ENCODE measurements at regions not wholly inside any gene's neighbourhood (a gene's known extent, or its start where the extent isn't known, plus 50 kb on each side); places are given as distances from the start of the nearest gene placed in this dataset.

- H3K56ac ChIP-seq (ENCODE audit: insufficient read length, low read depth, low read length), result no peak overlapping the region
- H2AK5ac ChIP-seq (ENCODE audit: insufficient read length, low read length), result no peak overlapping the region
- Mint-ChIP-seq H3K4me3 (no peak overlapping the region; a peak in 1 of 5 replicates), H3K27ac (no peak overlapping the region), H3K9me3 (peaks cover 7 to 10% of the 10 kb centered on the region in 2 experiments), H3K36me3 (ENCODE audit: insufficient read depth in 1 of 3, low read depth in 3 of 3) (peaks cover 8 to 26% (median 21%) of the 10 kb centered on the region in 3 experiments), H3K27me3 (ENCODE audit: low read depth) (peaks cover 47% of the 10 kb centered on the region), H3K4me1 (peaks cover 9 to 13% of the 10 kb centered on the region in 2 experiments)
- no peak overlapping the region for H3K4me2 ChIP-seq (ENCODE audit: insufficient read depth, insufficient read length, low read length)
- no peak overlapping the region for H3K18ac ChIP-seq (ENCODE audit: insufficient read length, low read depth, low read length)
- no CpG with 5 or more reads among the region's 7 CpGs for WGBS (ENCODE audit: extremely low coverage, insufficient read length, low lambda C conversion rate)
- no peaks in the 10 kb centered on the region for H3K79me1 ChIP-seq (ENCODE audit: insufficient read depth, low read depth, low read length, poor library complexity, severe bottlenecking)
- H4K8ac ChIP-seq (replicated peaks; ENCODE audit: insufficient read length, low read depth, low read length), result no peak overlapping the region
- no peak overlapping the region for H3K9ac ChIP-seq (ENCODE audit: extremely low read depth, insufficient read length, low read length)
- H3K27me3 ChIP-seq (ENCODE audit: insufficient read depth, low read length), result peaks cover 6% of the 10 kb centered on the region; the same call in 1 of the 2 replicates
- no peak overlapping the region for H2BK20ac ChIP-seq (ENCODE audit: low read depth, low read length, poor library complexity, severe bottlenecking)
- no peak for DNase-seq
- H3K4ac ChIP-seq (ENCODE audit: low read depth, low read length), result no peak overlapping the region
- H4K91ac ChIP-seq (ENCODE audit: insufficient read length, low read depth, low read length), result no peak overlapping the region
- no peak overlapping the region for H3T11ph ChIP-seq (ENCODE audit: low read length)
- no peaks in the 10 kb centered on the region for H4K20me1 ChIP-seq (ENCODE audit: control insufficient read depth, insufficient read depth, insufficient read length)
- H2BK15ac ChIP-seq (ENCODE audit: low read depth, low read length), result no peak overlapping the region
- no peak overlapping the region for H2AFZ ChIP-seq (ENCODE audit: low read length)
- H3K14ac ChIP-seq (ENCODE audit: insufficient read depth, low read length), result no peak overlapping the region
- no peak overlapping the region for H3K23ac ChIP-seq (ENCODE audit: insufficient read length, low read depth, low read length)
- TF ChIP-seq, protein P1, sequence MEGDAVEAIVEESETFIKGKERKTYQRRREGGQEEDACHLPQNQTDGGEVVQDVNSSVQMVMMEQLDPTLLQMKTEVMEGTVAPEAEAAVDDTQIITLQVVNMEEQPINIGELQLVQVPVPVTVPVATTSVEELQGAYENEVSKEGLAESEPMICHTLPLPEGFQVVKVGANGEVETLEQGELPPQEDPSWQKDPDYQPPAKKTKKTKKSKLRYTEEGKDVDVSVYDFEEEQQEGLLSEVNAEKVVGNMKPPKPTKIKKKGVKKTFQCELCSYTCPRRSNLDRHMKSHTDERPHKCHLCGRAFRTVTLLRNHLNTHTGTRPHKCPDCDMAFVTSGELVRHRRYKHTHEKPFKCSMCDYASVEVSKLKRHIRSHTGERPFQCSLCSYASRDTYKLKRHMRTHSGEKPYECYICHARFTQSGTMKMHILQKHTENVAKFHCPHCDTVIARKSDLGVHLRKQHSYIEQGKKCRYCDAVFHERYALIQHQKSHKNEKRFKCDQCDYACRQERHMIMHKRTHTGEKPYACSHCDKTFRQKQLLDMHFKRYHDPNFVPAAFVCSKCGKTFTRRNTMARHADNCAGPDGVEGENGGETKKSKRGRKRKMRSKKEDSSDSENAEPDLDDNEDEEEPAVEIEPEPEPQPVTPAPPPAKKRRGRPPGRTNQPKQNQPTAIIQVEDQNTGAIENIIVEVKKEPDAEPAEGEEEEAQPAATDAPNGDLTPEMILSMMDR (conservative IDR thresholded peaks at IDR 0.05), result no peak
- no peaks in the 10 kb centered on the region for H3K4me1 ChIP-seq (ENCODE audit: insufficient read depth, low read length)
- no peaks in the 10 kb centered on the region for H3K9me3 ChIP-seq (ENCODE audit: control insufficient read depth, low read depth, low read length)
- no peaks in the 10 kb centered on the region for H3K79me2 ChIP-seq (ENCODE audit: insufficient read depth, low read length)
- H3K23me2 ChIP-seq (ENCODE audit: insufficient read length, low read depth, low read length, poor library complexity, severe bottlenecking), result no peaks in the 10 kb centered on the region
- no peak overlapping the region for H2BK12ac ChIP-seq (ENCODE audit: insufficient read length, low read depth, low read length)
- no peak overlapping the region for H2BK5ac ChIP-seq (ENCODE audit: insufficient read length, low read length)
- no peak overlapping the region for H2BK120ac ChIP-seq (ENCODE audit: low read depth, low read length, poor library complexity, severe bottlenecking)
- H4K5ac ChIP-seq (ENCODE audit: insufficient read length, low read depth, low read length), result no peak overlapping the region
- H3K27ac ChIP-seq (ENCODE audit: insufficient read length, low read depth, low read length), result no peak overlapping the region
These were observed 52.5 kb upstream of the PPP2R3B start for GRCh38 chrX:439241-439640.
